ENCODE measurements at regions not wholly inside any gene's neighbourhood (a gene's known extent, or its start where the extent isn't known, plus 50 kb on each side); places are given as distances from the start of the nearest gene placed in this dataset.

DNA sequence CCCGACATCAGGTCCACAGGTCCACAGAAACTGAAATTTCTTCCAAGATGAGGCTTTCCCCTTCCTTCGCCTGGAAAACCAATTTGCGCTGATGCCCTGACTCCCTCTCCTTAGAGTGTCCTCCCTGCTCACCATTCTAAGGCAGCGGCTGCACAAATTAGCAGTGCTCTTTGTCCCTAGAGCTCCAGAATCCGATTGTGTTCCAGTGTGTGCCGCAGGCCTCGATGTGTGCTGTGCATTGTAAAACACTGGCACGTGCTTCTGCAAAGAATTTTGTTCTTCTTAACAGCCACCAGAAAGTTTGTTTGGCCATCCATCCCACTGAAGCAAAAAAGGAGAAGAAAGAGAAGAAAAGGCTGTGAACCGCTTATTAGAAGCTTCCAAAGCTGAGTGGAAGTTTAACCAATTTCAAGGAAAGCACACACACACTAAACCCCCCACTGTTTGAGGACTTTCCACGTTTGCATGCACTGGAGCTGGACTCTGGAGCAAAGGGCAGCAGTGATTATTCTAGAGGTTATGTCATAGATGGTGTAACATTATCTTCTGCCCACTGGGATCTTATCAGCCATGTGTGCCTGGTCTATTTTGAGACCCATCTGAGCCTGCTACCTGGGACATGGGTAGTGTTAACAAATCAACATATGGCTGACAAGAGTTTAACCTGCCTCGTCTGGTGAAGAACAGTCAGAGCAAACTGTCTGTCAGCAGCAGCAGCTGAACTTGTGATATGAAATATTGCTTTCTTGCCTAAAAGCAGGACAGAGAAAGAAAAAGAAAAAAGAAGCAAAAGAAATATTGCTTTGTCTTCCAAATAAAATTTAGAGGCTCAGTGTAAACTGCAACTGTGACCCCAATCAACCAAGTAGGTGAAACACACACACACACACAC lies 64.9 kb upstream of the RREB1 start:
- DNase-seq = no peak

- no peak for DNase-seq
Observed at GRCh38 chr6:7045331-7045730, 62.4 kb upstream of the RREB1 start.

GRCh38 chr6:7045746-7046145 lies 62.0 kb upstream of the RREB1 start:
- no peak for DNase-seq

DNA sequence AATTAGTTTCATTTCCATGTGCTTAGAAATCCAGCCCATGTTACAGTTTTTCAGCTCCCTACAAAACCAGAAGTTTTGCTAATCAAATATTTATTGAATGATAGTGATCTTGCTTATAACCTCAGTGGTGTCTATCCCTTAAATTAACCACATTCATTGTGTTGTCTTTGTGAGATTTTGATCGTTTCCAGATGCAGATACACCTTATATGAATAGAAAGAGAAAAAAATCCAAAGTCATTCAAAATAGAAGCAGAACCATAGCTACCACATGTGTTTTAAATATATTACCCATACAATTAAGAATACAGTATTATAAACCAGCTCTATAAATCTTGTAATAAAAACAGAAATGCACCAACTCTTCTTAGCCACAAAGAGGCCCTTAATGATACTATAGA lies 60.6 kb upstream of the RREB1 start:
- DNase-seq = peak; percentile 85

GRCh38 chr6:7047966-7048365 lies 59.8 kb upstream of the RREB1 start:
- DNase-seq = peak; percentile 34

- DNase-seq = no peak
Observed at GRCh38 chr6:7048894-7049293, 58.9 kb upstream of the RREB1 start.

DNA sequence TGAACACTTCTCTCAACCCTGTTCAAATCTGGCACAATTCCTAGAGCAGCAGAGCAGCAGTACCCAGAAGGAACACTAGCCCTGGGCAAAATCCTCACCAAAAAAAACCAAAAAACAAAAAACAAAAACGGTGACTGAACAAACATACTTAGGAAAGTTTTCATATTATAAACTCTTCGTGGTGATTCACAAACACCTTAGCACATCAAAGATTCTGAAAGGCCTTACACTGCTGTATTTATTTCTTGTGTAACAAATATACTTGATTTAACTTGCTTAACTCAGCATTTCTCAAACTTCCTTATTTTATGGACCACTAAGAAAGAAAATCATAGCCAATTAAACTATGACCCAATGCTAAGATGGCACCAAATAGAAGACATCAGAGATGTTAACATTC lies 57.8 kb upstream of the RREB1 start:
- no peak for DNase-seq

DNA sequence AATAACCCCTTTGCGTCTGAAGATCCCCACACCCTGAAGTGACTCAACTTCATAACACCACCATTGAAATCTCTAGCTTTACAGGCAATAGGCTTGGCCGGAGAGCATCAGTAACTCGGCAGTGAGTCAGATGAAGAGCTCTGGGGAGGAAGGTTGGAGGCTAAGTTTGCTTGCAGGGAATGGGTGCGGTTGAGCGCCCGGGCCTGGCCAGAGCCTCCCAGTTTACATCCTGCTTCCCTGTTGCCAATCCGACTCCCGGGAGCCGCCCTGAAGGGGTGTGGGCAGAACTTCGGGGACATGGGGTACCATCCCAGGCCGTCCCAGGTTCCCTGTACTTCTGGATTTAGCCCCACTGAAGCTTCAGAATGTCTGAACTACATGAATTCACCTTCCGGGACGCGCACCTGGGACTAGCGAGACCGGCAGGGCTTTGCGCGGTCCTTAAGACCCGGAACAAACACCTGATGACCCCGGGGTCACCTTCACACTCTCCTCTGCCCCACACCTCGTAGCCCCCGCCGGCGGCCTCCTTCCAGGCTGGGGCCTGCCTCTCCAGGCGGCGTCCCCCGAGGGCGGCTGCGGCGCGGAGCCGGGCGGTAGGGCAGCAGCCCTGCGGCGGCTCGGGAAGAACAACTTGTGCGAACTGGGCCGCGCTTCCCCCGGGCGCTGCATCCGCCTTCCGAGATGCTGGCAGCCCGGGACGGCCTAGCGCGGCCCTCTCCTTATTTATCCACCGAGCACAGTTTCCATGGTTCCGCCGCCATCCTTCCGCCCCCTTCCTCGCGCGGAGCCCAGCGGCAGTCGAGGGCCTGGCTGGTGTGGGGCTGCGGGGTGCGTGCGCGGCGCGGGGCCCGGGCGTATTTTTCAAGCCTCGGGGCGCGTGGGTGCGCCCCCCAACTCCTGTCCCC lies 56.6 kb upstream of the RREB1 start:
- DNase-seq = peak; percentile 84

- peak; percentile 39 for DNase-seq
Observed at GRCh38 chr6:7051780-7052442, 55.9 kb upstream of the RREB1 start.

DNA sequence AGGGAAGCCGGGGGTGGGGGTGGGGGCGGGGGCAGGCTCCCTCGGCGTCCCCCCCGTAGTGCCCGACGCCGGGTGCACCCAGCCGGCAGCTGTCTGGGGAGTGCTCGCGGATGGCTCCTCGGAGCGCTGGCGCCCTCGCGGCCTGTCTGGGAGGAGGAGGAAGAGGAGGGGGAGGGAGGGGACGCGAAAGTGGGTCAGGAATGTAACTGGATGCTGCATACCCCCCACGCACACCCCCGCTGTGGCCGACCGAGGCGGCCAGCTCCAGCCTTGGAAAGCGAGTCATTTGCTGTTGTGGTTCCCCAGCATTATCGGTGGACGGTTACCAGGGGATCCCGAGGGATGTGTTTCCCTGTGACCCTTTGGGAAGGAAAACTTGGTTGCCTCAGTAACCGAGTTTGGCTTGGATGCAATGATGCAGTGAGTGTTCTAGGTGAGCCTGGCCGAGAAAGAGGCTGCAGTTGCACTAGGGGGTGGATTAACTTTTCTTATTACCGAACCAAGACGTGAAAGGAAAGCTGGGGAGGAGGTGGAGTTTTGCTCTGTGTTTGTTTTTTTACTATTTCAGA lies 55.2 kb upstream of the RREB1 start:
- peak; percentile 83 for DNase-seq

GRCh38 chr6:7053125-7053774 lies 54.5 kb upstream of the RREB1 start:
- no peak for DNase-seq

All from fibroblast of skin of right quadriceps (primary cell).